HEK293 (cell line): ENCODE measurements at regions not wholly inside any gene's neighbourhood (a gene's known extent, or its start where the extent isn't known, plus 50 kb on each side); places are given as distances from the start of the nearest gene placed in this dataset.

ENCODE experiments used
- BCL11A ChIP-seq: fragments of 450-650 bp; formaldehyde crosslinking; IDR thresholded peaks from 2 replicates; pipeline ENCODE4 v1.5.1; 2016; ENCODE audit warnings: low read depth, missing biosample characterization, missing genetic modification characterization
- GLI2 ChIP-seq: fragments of 450-650 bp; formaldehyde crosslinking; IDR thresholded peaks from 2 replicates; pipeline ENCODE4; 2017; ENCODE audit warnings: missing biosample characterization, missing genetic modification characterization, low read depth, borderline replicate concordance
- IKZF3 ChIP-seq: fragments of 450-650 bp; IDR thresholded peaks from 2 replicates; pipeline ENCODE4 v1.5.0; 2018; ENCODE audit warnings: missing biosample characterization, mild to moderate bottlenecking, missing genetic modification characterization, moderate library complexity
- PRDM1 ChIP-seq: fragments of 450-650 bp; formaldehyde crosslinking; IDR thresholded peaks from 2 replicates; pipeline ENCODE4; 2016; ENCODE audit warnings: missing biosample characterization, missing genetic modification characterization
- SP2 ChIP-seq: fragments of 450-650 bp; formaldehyde crosslinking; IDR thresholded peaks from 2 replicates; pipeline ENCODE4 v1.5.1; 2016; ENCODE audit warnings: missing biosample characterization, missing genetic modification characterization
- ZFP3 ChIP-seq: fragments of 450-650 bp; formaldehyde crosslinking; IDR thresholded peaks from 2 replicates; pipeline ENCODE4 v1.5.1; 2016; ENCODE audit warnings: low read depth, missing biosample characterization, missing genetic modification characterization
- ZNF10 ChIP-seq: fragments of 450-650 bp; formaldehyde crosslinking; IDR thresholded peaks from 2 replicates; pipeline ENCODE4 v1.5.1; 2017; ENCODE audit warnings: missing biosample characterization, missing genetic modification characterization
- ZNF549 ChIP-seq: fragments of 450-650 bp; IDR thresholded peaks from 2 replicates; pipeline ENCODE4 v1.5.1; 2018; ENCODE audit warnings: missing biosample characterization, missing genetic modification characterization, mild to moderate bottlenecking, inconsistent platforms, moderate library complexity
- ZNF768 ChIP-seq: fragments of 450-650 bp; formaldehyde crosslinking; IDR thresholded peaks from 2 replicates; pipeline ENCODE4 v1.5.1; 2018; ENCODE audit warnings: missing biosample characterization, mild to moderate bottlenecking, missing genetic modification characterization
- ZNF837 ChIP-seq: fragments of 450-650 bp; formaldehyde crosslinking; IDR thresholded peaks from 2 replicates; pipeline ENCODE4 v1.5.1; 2016; ENCODE audit warnings: missing biosample characterization, missing genetic modification characterization
- TF ChIP-seq, protein P1 (sequence below): fragments of 450-650 bp; IDR thresholded peaks from 2 replicates; pipeline ENCODE4 v1.5.1; 2018; ENCODE audit warnings: missing biosample characterization, mild to moderate bottlenecking, missing genetic modification characterization
- TF ChIP-seq, protein P2 (sequence below): sonication (generic); formaldehyde crosslinking; IDR thresholded peaks from 2 replicates; pipeline ENCODE4 v1.8.1; 2022; ENCODE audit warnings: mild to moderate bottlenecking, moderate library complexity, missing genetic modification reagents
- TF ChIP-seq, protein P3 (sequence below): fragments of 450-650 bp; formaldehyde crosslinking; IDR thresholded peaks from 2 replicates; pipeline ENCODE4 v1.5.1; 2016; ENCODE audit warnings: missing biosample characterization, missing genetic modification characterization

DNA sequence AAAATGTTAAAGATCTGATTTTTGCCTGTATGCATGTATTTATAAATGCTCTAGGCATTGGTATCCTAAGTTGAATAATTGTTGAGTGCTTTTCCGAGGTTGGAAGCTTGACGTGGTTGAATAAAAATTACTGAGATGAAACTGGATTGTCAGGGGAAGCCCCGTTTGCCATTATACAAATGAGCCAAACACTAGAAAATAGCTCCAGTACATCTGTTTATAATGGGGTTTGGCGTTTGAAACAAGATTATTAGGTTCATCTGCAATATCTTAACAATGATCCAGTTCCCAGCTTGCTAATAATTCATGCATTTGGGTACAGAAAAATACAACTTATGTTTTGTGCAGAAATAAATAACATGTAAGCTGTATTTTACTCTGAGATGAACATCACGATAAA lies 789.6 kb downstream of the GALC start:
- TF ChIP-seq ZNF549 (no peak), ZNF837 (tag by site-specific recombination) (no peak), ZNF768 (tag by site-specific recombination) (no peak), SP2 (no peak), GLI2 (tag by site-specific recombination) (no peak), IKZF3 (tag by site-specific recombination) (no peak), ZFP3 (tag by site-specific recombination) (no peak), ZNF10 (no peak), BCL11A (tag by site-specific recombination) (no peak), PRDM1 (tag by site-specific recombination) (no peak)
- TF ChIP-seq, protein P1, sequence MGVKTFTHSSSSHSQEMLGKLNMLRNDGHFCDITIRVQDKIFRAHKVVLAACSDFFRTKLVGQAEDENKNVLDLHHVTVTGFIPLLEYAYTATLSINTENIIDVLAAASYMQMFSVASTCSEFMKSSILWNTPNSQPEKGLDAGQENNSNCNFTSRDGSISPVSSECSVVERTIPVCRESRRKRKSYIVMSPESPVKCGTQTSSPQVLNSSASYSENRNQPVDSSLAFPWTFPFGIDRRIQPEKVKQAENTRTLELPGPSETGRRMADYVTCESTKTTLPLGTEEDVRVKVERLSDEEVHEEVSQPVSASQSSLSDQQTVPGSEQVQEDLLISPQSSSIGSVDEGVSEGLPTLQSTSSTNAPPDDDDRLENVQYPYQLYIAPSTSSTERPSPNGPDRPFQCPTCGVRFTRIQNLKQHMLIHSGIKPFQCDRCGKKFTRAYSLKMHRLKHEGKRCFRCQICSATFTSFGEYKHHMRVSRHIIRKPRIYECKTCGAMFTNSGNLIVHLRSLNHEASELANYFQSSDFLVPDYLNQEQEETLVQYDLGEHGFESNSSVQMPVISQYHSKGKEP (tag by site-specific recombination) = no peak
- TF ChIP-seq, protein P2, sequence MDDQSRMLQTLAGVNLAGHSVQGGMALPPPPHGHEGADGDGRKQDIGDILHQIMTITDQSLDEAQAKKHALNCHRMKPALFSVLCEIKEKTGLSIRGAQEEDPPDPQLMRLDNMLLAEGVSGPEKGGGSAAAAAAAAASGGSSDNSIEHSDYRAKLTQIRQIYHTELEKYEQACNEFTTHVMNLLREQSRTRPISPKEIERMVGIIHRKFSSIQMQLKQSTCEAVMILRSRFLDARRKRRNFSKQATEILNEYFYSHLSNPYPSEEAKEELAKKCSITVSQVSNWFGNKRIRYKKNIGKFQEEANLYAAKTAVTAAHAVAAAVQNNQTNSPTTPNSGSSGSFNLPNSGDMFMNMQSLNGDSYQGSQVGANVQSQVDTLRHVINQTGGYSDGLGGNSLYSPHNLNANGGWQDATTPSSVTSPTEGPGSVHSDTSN (CRISPR knock-in tag) = no peak
- TF ChIP-seq, protein P3, sequence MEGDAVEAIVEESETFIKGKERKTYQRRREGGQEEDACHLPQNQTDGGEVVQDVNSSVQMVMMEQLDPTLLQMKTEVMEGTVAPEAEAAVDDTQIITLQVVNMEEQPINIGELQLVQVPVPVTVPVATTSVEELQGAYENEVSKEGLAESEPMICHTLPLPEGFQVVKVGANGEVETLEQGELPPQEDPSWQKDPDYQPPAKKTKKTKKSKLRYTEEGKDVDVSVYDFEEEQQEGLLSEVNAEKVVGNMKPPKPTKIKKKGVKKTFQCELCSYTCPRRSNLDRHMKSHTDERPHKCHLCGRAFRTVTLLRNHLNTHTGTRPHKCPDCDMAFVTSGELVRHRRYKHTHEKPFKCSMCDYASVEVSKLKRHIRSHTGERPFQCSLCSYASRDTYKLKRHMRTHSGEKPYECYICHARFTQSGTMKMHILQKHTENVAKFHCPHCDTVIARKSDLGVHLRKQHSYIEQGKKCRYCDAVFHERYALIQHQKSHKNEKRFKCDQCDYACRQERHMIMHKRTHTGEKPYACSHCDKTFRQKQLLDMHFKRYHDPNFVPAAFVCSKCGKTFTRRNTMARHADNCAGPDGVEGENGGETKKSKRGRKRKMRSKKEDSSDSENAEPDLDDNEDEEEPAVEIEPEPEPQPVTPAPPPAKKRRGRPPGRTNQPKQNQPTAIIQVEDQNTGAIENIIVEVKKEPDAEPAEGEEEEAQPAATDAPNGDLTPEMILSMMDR (tag by site-specific recombination) = no peak
